Smooth muscle cell of the brain vasculature (primary cell): ENCODE measurements at regions not wholly inside any gene's neighbourhood (a gene's known extent, or its start where the extent isn't known, plus 50 kb on each side); places are given as distances from the start of the nearest gene placed in this dataset.

Experiments
- DNase-seq: peaks from one replicate; pipeline ENCODE4 v3.0.0-alpha.2; 2012; ENCODE audit warnings: low read depth, low spot score

GRCh38 chr12:124413915-124414314, 119.0 kb downstream of the RFLNA start:
- DNase-seq, result no peak

- DNase-seq, result no peak
These were observed 118.5 kb downstream of the RFLNA start for GRCh38 chr12:124413401-124413800.

GRCh38 chr12:124412646-124413015, 117.7 kb downstream of the RFLNA start:
- no peak for DNase-seq

GRCh38 chr12:124411953-124412645, 117.2 kb downstream of the RFLNA start:
- DNase-seq, result no peak

- DNase-seq, result no peak
These were observed 116.5 kb downstream of the RFLNA start for GRCh38 chr12:124411281-124411878.

- no peak for DNase-seq
These were observed 115.7 kb downstream of the RFLNA start for GRCh38 chr12:124410354-124411175.

- no peak for DNase-seq
These were observed 114.1 kb downstream of the RFLNA start for GRCh38 chr12:124408822-124409517.

GRCh38 chr12:124407074-124407473, 112.2 kb downstream of the RFLNA start:
- no peak for DNase-seq

GRCh38 chr12:124406043-124406442, 111.2 kb downstream of the RFLNA start:
- no peak for DNase-seq

GRCh38 chr12:124405592-124405991, 110.7 kb downstream of the RFLNA start:
- DNase-seq, result no peak

GRCh38 chr12:124405151-124405550, 110.3 kb downstream of the RFLNA start:
- no peak for DNase-seq

- DNase-seq, result no peak
These were observed 109.4 kb downstream of the RFLNA start for GRCh38 chr12:124404162-124404784.

- no peak for DNase-seq
These were observed 108.4 kb downstream of the RFLNA start for GRCh38 chr12:124403273-124403672.

GRCh38 chr12:124402248-124403066, 107.6 kb downstream of the RFLNA start:
- DNase-seq, result no peak

GRCh38 chr12:124401704-124402221, 106.9 kb downstream of the RFLNA start:
- no peak for DNase-seq

GRCh38 chr12:124400124-124400523, 105.2 kb downstream of the RFLNA start:
- DNase-seq, result no peak

GRCh38 chr12:124399622-124400021, 104.7 kb downstream of the RFLNA start:
- no peak for DNase-seq

- DNase-seq, result no peak
These were observed 103.8 kb downstream of the RFLNA start for GRCh38 chr12:124398578-124399227.

GRCh38 chr12:124397807-124398577, 103.1 kb downstream of the RFLNA start:
- no peak for DNase-seq
